SK-N-MC (cell line): ENCODE measurements at regions not wholly inside any gene's neighbourhood (a gene's known extent, or its start where the extent isn't known, plus 50 kb on each side); places are given as distances from the start of the nearest gene placed in this dataset.

Experiments
- EZH2 ChIP-seq: fragments of 200-600 bp; sonication (generic); IDR thresholded peaks from one replicate; pipeline ENCODE4 v1.6.1; 2017; ENCODE audit warnings: antibody characterized with exemption
- FOXP2 ChIP-seq: optimal IDR thresholded peaks from 2 replicates; pipeline ENCODE3; 2011; ENCODE audit warnings: mild to moderate bottlenecking, moderate library complexity; ENCODE audit not compliant: insufficient read depth; ENCODE audit errors: extremely low read length, control extremely low read depth
- POLR2AphosphoS5 ChIP-seq: IDR thresholded peaks from 2 replicates; pipeline ENCODE4 v1.6.1; 2012; ENCODE audit warnings: mild to moderate bottlenecking, low read depth, low read length, borderline replicate concordance

DNA sequence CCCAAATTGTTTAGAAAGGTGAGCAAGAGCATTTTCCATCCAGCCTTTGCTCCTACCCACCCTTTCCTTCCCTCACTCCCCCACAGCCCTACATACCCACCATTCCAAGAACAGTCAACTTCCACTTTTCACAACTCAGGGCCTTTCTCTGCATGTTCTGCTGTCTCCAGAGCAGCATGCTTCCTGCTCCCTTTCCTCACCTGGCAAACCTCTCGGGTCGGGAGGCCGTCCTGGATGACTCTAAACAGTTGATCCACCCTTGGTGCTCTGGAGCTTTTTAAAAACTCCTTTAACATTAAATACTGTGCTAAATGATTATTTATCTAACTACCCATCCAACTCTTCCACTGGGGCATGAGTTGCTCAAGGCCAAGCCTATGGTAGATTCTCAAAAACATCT is 200.6 kb downstream of the SETD4 start:
- TF ChIP-seq POLR2AphosphoS5 (no peak), EZH2 (no peak), FOXP2 (no peak)
